HEK293 (cell line): ENCODE measurements at regions not wholly inside any gene's neighbourhood (a gene's known extent, or its start where the extent isn't known, plus 50 kb on each side); places are given as distances from the start of the nearest gene placed in this dataset.

Source experiments
- CTCF ChIA-PET: fragments of 350-600 bp; formaldehyde crosslinking; extraction: SDS; loops from one replicate; lab custom pipeline; 2021; ENCODE audit warnings: antibody characterized with exemption; lab: Yijun Ruan, JAX
- POLR2A ChIA-PET: fragments of 300-600 bp; formaldehyde crosslinking; extraction: SDS; loops from one replicate; lab custom pipeline; 2020; ENCODE audit warnings: antibody characterized with exemption, inconsistent platforms; lab: Yijun Ruan, JAX
- H3K27ac ChIP-seq: fragments of 200-500 bp; sonication (Bioruptor generic); 2 replicates; pipeline ENCODE4 v1.5.1; 2014; ENCODE audit warnings: low read depth, low read length, control low read depth, inconsistent platforms; ENCODE audit errors: extremely low read depth
- H3K36me3 ChIP-seq, 2 experiments: fragments of 200-500 bp in 1 of 2; sonication (Bioruptor generic) in 1 of 2; 1 replicate in 1 of 2; 2 replicates in 1 of 2; pipeline ENCODE4 v1.5.1; 2014 to 2017; ENCODE audit warnings: inconsistent platforms in 2 of 2, low read length in 2 of 2; ENCODE audit not compliant: control insufficient read depth in 2 of 2, insufficient read depth in 1 of 2
- H3K4me1 ChIP-seq: fragments of 200-500 bp; sonication (Bioruptor generic); 2 replicates; pipeline ENCODE4 v1.5.1; 2014; ENCODE audit warnings: mild to moderate bottlenecking, low read length, inconsistent platforms; ENCODE audit not compliant: control insufficient read depth, insufficient read depth
- H3K4me3 ChIP-seq: 2 replicates; pipeline ENCODE4 v1.5.1; 2011; ENCODE audit warnings: low read depth, mild to moderate bottlenecking, control low read depth, low read length, moderate library complexity
- H3K9me3 ChIP-seq: fragments of 200-500 bp; sonication (Bioruptor generic); 2 replicates; pipeline ENCODE4 v1.5.1; 2014; ENCODE audit warnings: low read depth, low read length, inconsistent platforms; ENCODE audit not compliant: control insufficient read depth, insufficient read depth
- ZBTB21 ChIP-seq: fragments of 450-650 bp; formaldehyde crosslinking; IDR thresholded peaks from 2 replicates; pipeline ENCODE4 v1.5.1; 2017; ENCODE audit warnings: missing biosample characterization, missing genetic modification characterization
- ZBTB8A ChIP-seq: fragments of 450-650 bp; formaldehyde crosslinking; IDR thresholded peaks from 2 replicates; pipeline ENCODE4 v1.5.1; 2016; ENCODE audit warnings: missing biosample characterization, missing genetic modification characterization
- ZFHX2 ChIP-seq: fragments of 450-650 bp; formaldehyde crosslinking; conservative IDR thresholded peaks from 2 replicates; pipeline ENCODE4 v1.5.1; 2016; ENCODE audit warnings: missing biosample characterization, missing genetic modification characterization
- ZNF121 ChIP-seq: fragments of 450-650 bp; formaldehyde crosslinking; IDR thresholded peaks from 2 replicates; pipeline ENCODE4 v1.5.1; 2016; ENCODE audit warnings: missing biosample characterization, missing genetic modification characterization
- ZNF155 ChIP-seq: fragments of 450-650 bp; formaldehyde crosslinking; IDR thresholded peaks from 2 replicates; pipeline ENCODE4 v1.5.1; 2016; ENCODE audit warnings: missing biosample characterization, missing genetic modification characterization
- ZNF274 ChIP-seq, 2 experiments: fragments of 200-500 bp in 1 of 2; fragments of 450-650 bp in 1 of 2; sonication (Bioruptor generic) in 1 of 2; formaldehyde crosslinking in 1 of 2; IDR thresholded peaks; 2 replicates each; pipeline versions ENCODE4 v1.5.1 to v1.6.1; 2014 to 2016; ENCODE audit warnings: borderline replicate concordance in 1 of 2, inconsistent platforms in 1 of 2, low read length in 1 of 2, missing biosample characterization in 1 of 2, missing genetic modification characterization in 1 of 2
- ZNF335 ChIP-seq: fragments of 450-650 bp; formaldehyde crosslinking; conservative IDR thresholded peaks from 2 replicates; pipeline ENCODE4 v1.5.1; 2016; ENCODE audit warnings: missing biosample characterization, missing genetic modification characterization
- ZNF529 ChIP-seq: fragments of 450-650 bp; formaldehyde crosslinking; IDR thresholded peaks from 2 replicates; pipeline ENCODE4 v1.5.1; 2017; ENCODE audit warnings: missing genetic modification characterization, missing biosample characterization; ENCODE audit not compliant: insufficient replicate concordance
- ZNF544 ChIP-seq: fragments of 450-650 bp; formaldehyde crosslinking; IDR thresholded peaks from 2 replicates; pipeline ENCODE4 v1.5.0; 2017; ENCODE audit warnings: missing biosample characterization, missing genetic modification characterization
- ZNF585B ChIP-seq: fragments of 450-650 bp; formaldehyde crosslinking; IDR thresholded peaks from 2 replicates; pipeline ENCODE4 v1.5.1; 2016; ENCODE audit warnings: missing biosample characterization, missing genetic modification characterization
- ZNF596 ChIP-seq: fragments of 450-650 bp; IDR thresholded peaks from 2 replicates; pipeline ENCODE4 v1.5.0; 2018; ENCODE audit warnings: missing biosample characterization, mild to moderate bottlenecking, missing genetic modification characterization, moderate library complexity
- ZNF624 ChIP-seq: fragments of 450-650 bp; formaldehyde crosslinking; IDR thresholded peaks from 2 replicates; pipeline ENCODE4 v1.5.1; 2017; ENCODE audit warnings: missing biosample characterization, missing genetic modification characterization
- ZNF629 ChIP-seq: fragments of 450-650 bp; formaldehyde crosslinking; IDR thresholded peaks from 2 replicates; pipeline ENCODE4 v1.5.1; 2017; ENCODE audit warnings: missing biosample characterization, missing genetic modification characterization
- TF ChIP-seq, protein P1 (sequence below): fragments of 450-650 bp; formaldehyde crosslinking; IDR thresholded peaks from 2 replicates; pipeline ENCODE4 v1.5.1; 2016; ENCODE audit warnings: missing biosample characterization, missing genetic modification characterization
- TF ChIP-seq, protein P2 (sequence below): fragments of 450-650 bp; IDR thresholded peaks from 2 replicates; pipeline ENCODE4 v1.5.1; 2018; ENCODE audit warnings: missing biosample characterization, missing genetic modification characterization

GRCh38 chr9:91042024-91042423, 240.4 kb downstream of the SYK start:
- POLR2A ChIA-PET = no interaction called here
- CTCF ChIA-PET = interaction anchor here (0.6 kb wide), 2 partner anchors 37 to 79 kb away, joined by 3 read pairs; no protein-coding TSS in a partner anchor
- Histone ChIP-seq H3K9me3 (no peaks in the 10 kb centered on the region), H3K4me1 (peaks cover 4% of the 10 kb centered on the region; the same call in 1 of the 2 replicates), H3K36me3 (no peaks in the 10 kb centered on the region), H3K27ac (no peak overlapping the region), H3K4me3 (no peak overlapping the region)
- TF ChIP-seq ZFHX2 (tag by site-specific recombination) = no peak
- no peak for TF ChIP-seq ZNF335
- TF ChIP-seq ZNF121 = no peak
- TF ChIP-seq ZBTB8A (tag by site-specific recombination) = no peak
- TF ChIP-seq, protein P1, sequence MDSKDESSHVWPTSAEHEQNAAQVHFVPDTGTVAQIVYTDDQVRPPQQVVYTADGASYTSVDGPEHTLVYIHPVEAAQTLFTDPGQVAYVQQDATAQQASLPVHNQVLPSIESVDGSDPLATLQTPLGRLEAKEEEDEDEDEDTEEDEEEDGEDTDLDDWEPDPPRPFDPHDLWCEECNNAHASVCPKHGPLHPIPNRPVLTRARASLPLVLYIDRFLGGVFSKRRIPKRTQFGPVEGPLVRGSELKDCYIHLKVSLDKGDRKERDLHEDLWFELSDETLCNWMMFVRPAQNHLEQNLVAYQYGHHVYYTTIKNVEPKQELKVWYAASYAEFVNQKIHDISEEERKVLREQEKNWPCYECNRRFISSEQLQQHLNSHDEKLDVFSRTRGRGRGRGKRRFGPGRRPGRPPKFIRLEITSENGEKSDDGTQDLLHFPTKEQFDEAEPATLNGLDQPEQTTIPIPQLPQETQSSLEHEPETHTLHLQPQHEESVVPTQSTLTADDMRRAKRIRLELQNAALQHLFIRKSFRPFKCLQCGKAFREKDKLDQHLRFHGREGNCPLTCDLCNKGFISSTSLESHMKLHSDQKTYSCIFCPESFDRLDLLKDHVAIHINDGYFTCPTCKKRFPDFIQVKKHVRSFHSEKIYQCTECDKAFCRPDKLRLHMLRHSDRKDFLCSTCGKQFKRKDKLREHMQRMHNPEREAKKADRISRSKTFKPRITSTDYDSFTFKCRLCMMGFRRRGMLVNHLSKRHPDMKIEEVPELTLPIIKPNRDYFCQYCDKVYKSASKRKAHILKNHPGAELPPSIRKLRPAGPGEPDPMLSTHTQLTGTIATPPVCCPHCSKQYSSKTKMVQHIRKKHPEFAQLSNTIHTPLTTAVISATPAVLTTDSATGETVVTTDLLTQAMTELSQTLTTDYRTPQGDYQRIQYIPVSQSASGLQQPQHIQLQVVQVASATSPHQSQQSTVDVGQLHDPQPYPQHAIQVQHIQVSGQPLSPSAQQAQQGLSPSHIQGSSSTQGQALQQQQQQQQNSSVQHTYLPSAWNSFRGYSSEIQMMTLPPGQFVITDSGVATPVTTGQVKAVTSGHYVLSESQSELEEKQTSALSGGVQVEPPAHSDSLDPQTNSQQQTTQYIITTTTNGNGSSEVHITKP = no peak
- no peak for TF ChIP-seq ZNF529 (tag by site-specific recombination)
- TF ChIP-seq ZBTB21 = no peak
- TF ChIP-seq ZNF274 (IDR thresholded peaks at IDR 0.05; ENCODE audit: low read length) = no peak
- no peak for TF ChIP-seq ZNF274 (tag by site-specific recombination; IDR thresholded peaks at IDR 0.05; ENCODE audit: borderline replicate concordance)
- no peak for TF ChIP-seq ZNF596 (tag by site-specific recombination)
- no peak for TF ChIP-seq ZNF155 (tag by site-specific recombination)

- Histone ChIP-seq H3K9me3 (no peaks in the 10 kb centered on the region), H3K27ac (no peak overlapping the region), H3K36me3 (no peaks in the 10 kb centered on the region), H3K4me3 (no peak overlapping the region), H3K4me1 (peaks cover 4% of the 10 kb centered on the region; the same call in 1 of the 2 replicates)
- POLR2A ChIA-PET = no interaction called here
- CTCF ChIA-PET = no interaction called here
- TF ChIP-seq ZNF544 (tag by site-specific recombination) (no peak), ZNF629 (tag by site-specific recombination) (no peak)
These were observed 240.9 kb downstream of the SYK start for GRCh38 chr9:91042541-91042940.

GRCh38 chr9:91043056-91043810, 241.6 kb downstream of the SYK start:
- Histone ChIP-seq H3K9me3 (no peaks in the 10 kb centered on the region), H3K4me3 (no peak overlapping the region), H3K36me3 (no peaks in the 10 kb centered on the region), H3K4me1 (no peaks in the 10 kb centered on the region), H3K27ac (no peak overlapping the region)
- no peak for TF ChIP-seq ZNF624 (tag by site-specific recombination)
- TF ChIP-seq ZNF585B (tag by site-specific recombination) = 0 out of 2 replicates have a peak, but pooled peaks have one; percentile 12
- TF ChIP-seq, protein P2, sequence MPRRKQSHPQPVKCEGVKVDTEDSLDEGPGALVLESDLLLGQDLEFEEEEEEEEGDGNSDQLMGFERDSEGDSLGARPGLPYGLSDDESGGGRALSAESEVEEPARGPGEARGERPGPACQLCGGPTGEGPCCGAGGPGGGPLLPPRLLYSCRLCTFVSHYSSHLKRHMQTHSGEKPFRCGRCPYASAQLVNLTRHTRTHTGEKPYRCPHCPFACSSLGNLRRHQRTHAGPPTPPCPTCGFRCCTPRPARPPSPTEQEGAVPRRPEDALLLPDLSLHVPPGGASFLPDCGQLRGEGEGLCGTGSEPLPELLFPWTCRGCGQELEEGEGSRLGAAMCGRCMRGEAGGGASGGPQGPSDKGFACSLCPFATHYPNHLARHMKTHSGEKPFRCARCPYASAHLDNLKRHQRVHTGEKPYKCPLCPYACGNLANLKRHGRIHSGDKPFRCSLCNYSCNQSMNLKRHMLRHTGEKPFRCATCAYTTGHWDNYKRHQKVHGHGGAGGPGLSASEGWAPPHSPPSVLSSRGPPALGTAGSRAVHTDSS = no peak
- CTCF ChIA-PET = no interaction called here
- POLR2A ChIA-PET = no interaction called here
